HG02678 (cell line): ENCODE measurements at regions not wholly inside any gene's neighbourhood (a gene's known extent, or its start where the extent isn't known, plus 50 kb on each side); places are given as distances from the start of the nearest gene placed in this dataset.

Source experiments
- ATAC-seq: cut with Tn5 transposase; IDR thresholded peaks from one replicate; pipeline ENCODE4 v1.9.1; 2021; ENCODE audit warnings: mild to moderate bottlenecking, moderate library complexity; ENCODE audit not compliant: unreplicated experiment

GRCh38 chr21:38963006-38963405 is 157.3 kb downstream of the ETS2 start:
- no peak for ATAC-seq

DNA sequence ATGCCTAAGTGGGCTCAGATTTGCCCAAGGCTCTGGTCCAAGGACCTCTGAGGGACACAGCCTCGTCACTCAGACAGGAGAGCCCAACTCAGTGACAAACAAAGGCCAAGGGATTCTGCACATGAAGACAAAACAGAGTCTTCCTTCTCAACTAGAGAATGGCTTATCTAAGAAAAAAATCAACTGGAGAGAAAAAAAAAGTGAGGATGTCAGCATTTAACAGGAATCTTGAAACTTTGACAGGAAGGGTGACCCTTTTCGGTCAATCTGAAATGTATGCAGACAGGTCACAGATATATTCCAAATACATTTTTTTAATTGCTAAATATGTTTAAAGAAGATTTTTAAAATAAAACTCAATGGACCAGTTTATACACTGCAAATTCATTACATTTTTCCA is 154.5 kb downstream of the ETS2 start:
- no peak for ATAC-seq

- ATAC-seq, result no peak
Measured at GRCh38 chr21:38959692-38960061, 153.9 kb downstream of the ETS2 start.

DNA sequence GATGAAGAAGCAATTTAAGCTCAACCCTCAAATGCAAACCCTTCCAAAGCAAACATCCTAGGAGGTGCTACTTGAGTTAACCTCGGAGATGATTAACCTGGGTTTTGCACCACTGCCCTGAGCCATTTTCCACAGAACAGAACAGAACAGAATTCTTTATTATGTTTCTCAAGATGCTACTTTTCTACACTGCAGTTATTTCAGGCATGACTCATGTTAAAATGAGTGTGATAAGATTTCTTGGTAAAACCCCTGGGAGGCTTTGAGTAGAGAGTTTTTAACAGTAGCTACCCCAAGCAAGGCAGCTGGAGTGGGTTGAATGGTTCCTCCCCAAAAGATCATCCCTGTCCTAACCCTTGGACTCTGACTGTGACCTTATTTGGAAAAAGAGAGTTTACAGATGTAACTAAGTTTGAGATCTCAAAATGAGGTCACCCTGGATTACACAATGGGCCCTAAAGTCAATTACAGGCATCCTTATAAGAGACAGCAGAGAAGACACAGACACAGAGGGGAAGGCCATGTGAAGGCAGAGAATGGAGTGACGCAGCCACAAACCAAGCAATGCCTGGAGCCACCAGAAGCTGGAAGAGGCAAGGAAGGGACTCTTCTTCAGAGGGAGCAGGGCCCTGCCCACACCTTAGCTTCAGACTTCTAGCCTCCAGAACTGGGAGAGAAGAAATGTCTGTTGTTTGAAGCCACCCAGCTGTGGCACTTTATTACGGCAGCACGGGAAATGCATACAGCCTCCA is 153.4 kb downstream of the ETS2 start:
- no peak for ATAC-seq

DNA sequence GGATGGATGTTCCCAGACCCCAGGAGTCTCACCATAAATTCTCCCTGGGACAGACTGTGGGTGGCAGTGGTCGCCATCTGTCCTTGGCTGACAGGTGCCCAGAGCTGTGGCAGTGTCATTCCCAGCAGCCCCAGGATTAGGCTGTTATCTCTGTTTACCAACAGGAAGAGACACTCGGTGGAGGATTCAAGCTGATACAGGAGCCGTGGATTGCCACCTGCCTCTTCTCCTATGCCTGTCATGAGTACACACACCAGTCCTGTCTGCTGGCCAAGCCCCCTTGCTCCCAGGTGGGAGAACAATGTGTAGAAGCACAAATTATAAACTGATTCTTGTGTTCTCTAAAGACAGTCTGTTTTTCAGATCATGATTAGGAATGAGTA is 152.6 kb downstream of the ETS2 start:
- ATAC-seq, result no peak

- no peak for ATAC-seq
Measured at GRCh38 chr21:38957575-38958322, 152.0 kb downstream of the ETS2 start.

- no peak for ATAC-seq
Measured at GRCh38 chr21:38956856-38957571, 151.3 kb downstream of the ETS2 start.

- ATAC-seq, result no peak
Measured at GRCh38 chr21:38956521-38956855, 150.8 kb downstream of the ETS2 start.

DNA sequence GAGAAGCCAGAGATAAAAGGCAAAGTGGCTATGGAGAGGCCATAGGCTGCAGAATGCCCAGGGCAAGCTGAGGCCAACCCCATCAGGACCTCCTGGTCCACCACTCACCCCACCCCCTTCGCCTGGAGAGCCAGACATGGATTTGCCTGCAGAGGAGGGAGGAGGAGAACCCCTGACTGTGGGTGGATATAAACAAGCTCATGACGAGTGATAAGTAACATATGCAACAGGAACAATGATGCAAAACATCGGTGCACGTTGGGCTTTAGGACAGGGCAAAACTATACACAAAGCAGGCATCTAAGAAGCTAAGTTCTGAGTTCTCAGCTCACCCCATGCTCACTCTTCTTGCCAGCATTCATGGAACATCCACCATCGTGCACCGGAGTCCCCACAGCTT is 150.3 kb downstream of the ETS2 start:
- no peak for ATAC-seq

- no peak for ATAC-seq
Measured at GRCh38 chr21:38955495-38955894, 149.8 kb downstream of the ETS2 start.

DNA sequence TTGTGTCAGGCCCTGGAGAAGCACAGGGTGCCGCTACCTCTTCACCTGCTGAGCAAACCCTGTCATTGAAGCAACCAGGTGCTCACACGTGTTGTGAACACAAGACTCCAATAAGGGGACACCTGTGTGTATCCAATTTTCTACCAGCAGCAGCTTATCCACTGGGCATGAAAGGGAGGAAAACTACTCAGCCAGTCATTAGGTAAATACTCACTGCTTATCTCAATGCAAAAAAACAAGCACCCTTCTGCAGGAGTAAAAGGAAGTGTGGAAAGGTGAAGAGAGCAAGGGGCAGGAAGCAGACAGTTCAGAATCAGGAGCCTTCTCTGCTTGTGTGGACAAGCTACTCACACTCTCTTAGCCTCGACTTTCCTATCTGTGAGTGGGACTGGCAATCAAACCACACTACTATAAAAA is 148.9 kb downstream of the ETS2 start:
- no peak for ATAC-seq

DNA sequence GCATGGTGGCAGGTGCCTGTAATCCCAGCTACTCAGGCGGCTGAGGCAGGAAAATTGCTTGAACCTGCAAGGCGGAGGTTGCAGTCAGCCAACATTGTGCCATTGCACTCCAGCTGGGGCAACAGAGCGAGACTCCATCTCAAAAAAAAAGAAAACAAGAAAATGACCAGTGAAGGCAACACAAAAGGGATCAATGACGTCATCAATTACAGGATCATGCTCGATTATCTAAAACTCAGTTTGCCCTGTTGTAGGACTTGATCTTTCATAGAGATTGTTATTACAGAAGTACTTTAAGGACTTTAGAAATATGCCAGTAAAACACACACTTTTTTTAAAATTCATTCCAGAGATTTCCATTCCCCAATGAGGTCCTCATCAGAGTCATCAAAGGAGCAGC is 147.8 kb downstream of the ETS2 start:
- no peak for ATAC-seq

- no peak for ATAC-seq
Measured at GRCh38 chr21:38952890-38953289, 147.2 kb downstream of the ETS2 start.

DNA sequence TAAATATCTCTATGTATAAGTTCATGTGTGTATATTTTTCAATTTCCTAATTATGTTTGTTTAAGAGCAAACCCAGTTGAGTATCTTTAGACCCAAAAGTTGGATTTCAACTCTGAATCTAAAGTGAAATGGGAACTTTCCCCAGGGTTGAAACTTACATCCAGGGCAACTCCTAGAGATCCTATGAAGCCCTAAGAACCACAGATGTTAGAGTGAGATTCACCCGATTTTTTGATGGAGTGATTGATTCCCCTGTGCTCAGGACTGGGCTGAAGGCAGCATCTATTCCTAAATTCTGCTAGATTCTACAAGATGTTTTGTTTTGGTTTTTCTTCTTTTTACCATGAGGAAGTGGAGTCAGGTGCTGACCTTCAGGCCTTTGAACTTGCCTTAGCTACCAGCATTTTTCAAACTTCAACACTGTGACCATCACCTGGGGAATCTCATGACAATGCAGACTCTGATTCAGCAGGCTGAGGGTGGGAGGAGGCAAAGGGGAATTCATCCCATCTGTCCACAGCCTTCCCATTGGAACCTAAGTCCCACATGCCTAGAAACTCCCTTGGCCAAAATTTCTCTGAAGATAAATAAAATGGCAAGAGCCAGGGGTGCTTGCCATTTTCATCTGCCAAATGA is 145.5 kb downstream of the ETS2 start:
- ATAC-seq, result no peak

- no peak for ATAC-seq
Measured at GRCh38 chr21:38950435-38951094, 144.8 kb downstream of the ETS2 start.

GRCh38 chr21:38949070-38949380 is 143.3 kb downstream of the ETS2 start:
- ATAC-seq, result no peak

DNA sequence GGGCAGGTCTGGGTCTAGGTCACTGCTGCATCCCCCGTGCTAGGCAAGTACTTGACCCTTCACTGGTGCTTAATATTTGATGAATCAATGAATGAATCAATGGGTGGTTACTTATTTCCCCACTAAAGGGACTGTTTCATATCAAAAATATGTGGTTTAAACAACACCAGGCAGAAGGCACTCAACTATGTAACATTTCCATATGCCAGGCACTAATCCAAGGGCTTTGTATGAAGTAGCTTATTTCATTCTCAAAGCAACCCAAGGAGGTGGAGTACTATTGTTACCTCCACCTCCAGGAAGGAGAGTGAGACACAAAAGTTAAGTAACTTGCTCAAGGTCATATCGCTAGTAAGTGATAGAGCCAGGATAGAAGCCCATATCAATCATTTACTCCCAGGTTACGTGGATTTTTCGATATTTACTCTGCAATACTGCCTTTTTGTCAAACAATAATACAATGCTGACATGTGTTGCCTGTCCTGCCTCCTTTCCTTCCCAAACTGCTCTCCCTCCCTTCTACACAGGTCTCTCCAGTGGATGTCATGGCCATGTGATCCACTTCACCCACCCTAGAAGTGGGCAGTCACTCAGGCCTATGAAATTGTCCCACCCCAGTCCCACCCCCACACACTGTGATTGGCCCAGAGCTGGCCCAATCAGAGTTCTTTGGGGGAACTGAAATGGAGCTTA is 142.8 kb downstream of the ETS2 start:
- no peak for ATAC-seq

- ATAC-seq, result no peak
Measured at GRCh38 chr21:38945545-38946245, 140.0 kb downstream of the ETS2 start.

DNA sequence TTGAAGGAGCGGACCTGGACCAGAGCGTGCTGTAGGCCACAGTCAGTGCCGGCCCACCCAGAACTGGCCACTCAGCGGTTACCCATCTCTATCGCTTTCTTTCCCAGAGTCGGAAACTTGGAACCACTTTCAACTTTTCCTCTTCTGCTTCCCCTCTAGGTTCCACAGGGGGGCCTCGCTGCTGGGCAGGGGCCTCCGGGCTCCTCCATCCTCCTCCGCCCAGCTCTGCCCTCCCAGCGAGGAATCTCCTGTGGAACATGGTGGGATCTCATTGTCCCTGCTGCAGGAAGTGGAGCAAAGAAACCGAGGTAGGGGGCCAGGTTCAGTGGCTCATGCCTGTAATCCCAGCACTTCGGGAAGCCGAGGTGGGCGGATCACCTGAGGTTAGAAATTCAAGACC is 139.2 kb downstream of the ETS2 start:
- no peak for ATAC-seq

- ATAC-seq, result no peak
Measured at GRCh38 chr21:38944402-38944801, 138.7 kb downstream of the ETS2 start.
